Putamen (tissue), 1 donor: ENCODE measurements at regions not wholly inside any gene's neighbourhood (a gene's known extent, or its start where the extent isn't known, plus 50 kb on each side); places are given as distances from the start of the nearest gene placed in this dataset.
"Not testable (repeated sequence)": the region's sequence is repeated elsewhere in the genome, so short reads cannot be mapped to it uniquely, and the experiment has no call there.

ENCODE experiments used
- DNase-seq: peaks from one replicate; pipeline ENCODE4 v3.0.0-alpha.2; 2016; ENCODE audit warnings: low spot score

GRCh38 chr3:124315215-124316033 is 323.5 kb upstream of the ROPN1 start:
- DNase-seq, result no peak

- DNase-seq, result no peak
These were observed 324.0 kb upstream of the ROPN1 start for GRCh38 chr3:124316034-124316287.

- DNase-seq, result no peak
These were observed 326.1 kb upstream of the ROPN1 start for GRCh38 chr3:124318014-124318413.

GRCh38 chr3:124318656-124319055 is 326.7 kb upstream of the ROPN1 start:
- DNase-seq, result no peak

GRCh38 chr3:124320976-124321375 is 329.1 kb upstream of the ROPN1 start:
- no peak for DNase-seq

GRCh38 chr3:124322309-124322880 is 330.5 kb upstream of the ROPN1 start:
- no peak for DNase-seq

GRCh38 chr3:124322966-124323365 is 331.0 kb upstream of the ROPN1 start:
- DNase-seq, result no peak

GRCh38 chr3:124325248-124325647 is 333.3 kb upstream of the ROPN1 start:
- DNase-seq, result no peak

GRCh38 chr3:124329723-124330122 is 337.8 kb upstream of the ROPN1 start:
- no peak for DNase-seq

- DNase-seq, result no peak
These were observed 342.2 kb upstream of the ROPN1 start for GRCh38 chr3:124333931-124334640.

- DNase-seq, result no peak
These were observed 344.2 kb upstream of the ROPN1 start for GRCh38 chr3:124336067-124336656.

- no peak for DNase-seq
These were observed 353.9 kb upstream of the ROPN1 start for GRCh38 chr3:124345845-124346244.

- DNase-seq, result no peak
These were observed 354.6 kb upstream of the ROPN1 start for GRCh38 chr3:124346487-124346886.

- DNase-seq, result no peak
These were observed 355.5 kb upstream of the ROPN1 start for GRCh38 chr3:124347418-124347817.

GRCh38 chr3:124348555-124348954 is 356.6 kb upstream of the ROPN1 start:
- not testable (repeated sequence) for DNase-seq

GRCh38 chr3:124351430-124352148 is 359.7 kb upstream of the ROPN1 start:
- DNase-seq, result peak; percentile 54

- DNase-seq, result no peak
These were observed 360.2 kb upstream of the ROPN1 start for GRCh38 chr3:124352149-124352539.

GRCh38 chr3:124353691-124354090 is 361.8 kb upstream of the ROPN1 start:
- DNase-seq, result no peak

GRCh38 chr3:124354150-124354549 is 362.2 kb upstream of the ROPN1 start:
- no peak for DNase-seq

- no peak for DNase-seq
These were observed 366.2 kb upstream of the ROPN1 start for GRCh38 chr3:124358156-124358555.

GRCh38 chr3:124360155-124360554 is 368.2 kb upstream of the ROPN1 start:
- DNase-seq, result no peak

GRCh38 chr3:124360563-124360962 is 368.6 kb upstream of the ROPN1 start:
- DNase-seq, result no peak
